ENCODE measurements at regions not wholly inside any gene's neighbourhood (a gene's known extent, or its start where the extent isn't known, plus 50 kb on each side); places are given as distances from the start of the nearest gene placed in this dataset.

GRCh38 chr3:168620854-168621253 is 525.1 kb upstream of the GOLIM4 start:
- DNase-seq, result peak; percentile 31 to 70 (median 49)
- 34% methylated on average over 5 of the region's 5 CpGs for WGBS (ENCODE audit: insufficient coverage, low coverage, low lambda C conversion rate, missing lambda C conversion rate)
- peak; percentile 98 to 100 (median 100) for ATAC-seq
- H3K27me3 ChIP-seq, result no peaks in the 10 kb centered on the region
- H3K27ac ChIP-seq, result no peak overlapping the region
- no peak overlapping the region for H3K4me3 ChIP-seq
- H3K9me3 ChIP-seq, result no peaks in the 10 kb centered on the region
- H3K36me3 ChIP-seq, result no peaks in the 10 kb centered on the region
- no peaks in the 10 kb centered on the region for H3K4me1 ChIP-seq
- intact Hi-C loops (cut with DNase I), result no loop called here
- TF ChIP-seq POLR2A (IDR thresholded peaks at IDR 0.05) (no peak), CTCF (IDR thresholded peaks at IDR 0.05) (peak; percentile 54 to 80 (median 71))

- DNase-seq, result no peak
- TF ChIP-seq POLR2A (IDR thresholded peaks at IDR 0.05) (no peak), CTCF (IDR thresholded peaks at IDR 0.05) (no peak)
- no peak for ATAC-seq
- H3K27ac ChIP-seq, result no peak overlapping the region
- intact Hi-C loops (cut with DNase I), result no loop called here
- no peaks in the 10 kb centered on the region for H3K27me3 ChIP-seq
- H3K4me1 ChIP-seq, result no peaks in the 10 kb centered on the region
- H3K36me3 ChIP-seq, result no peaks in the 10 kb centered on the region
- no peak overlapping the region for H3K4me3 ChIP-seq
- 71% methylated on average over 3 of the region's 3 CpGs for WGBS (ENCODE audit: insufficient coverage, low coverage, low lambda C conversion rate, missing lambda C conversion rate)
- no peaks in the 10 kb centered on the region for H3K9me3 ChIP-seq
Observed at GRCh38 chr3:168618827-168619470, 523.2 kb upstream of the GOLIM4 start.

GRCh38 chr3:168617658-168618057 is 521.9 kb upstream of the GOLIM4 start:
- H3K27ac ChIP-seq, result no peak overlapping the region
- H3K4me3 ChIP-seq, result no peak overlapping the region
- TF ChIP-seq CTCF (IDR thresholded peaks at IDR 0.05) (no peak), POLR2A (IDR thresholded peaks at IDR 0.05) (no peak)
- no peaks in the 10 kb centered on the region for H3K36me3 ChIP-seq
- no peaks in the 10 kb centered on the region for H3K4me1 ChIP-seq
- DNase-seq (no peak), ATAC-seq (no peak)
- no peaks in the 10 kb centered on the region for H3K27me3 ChIP-seq
- no peaks in the 10 kb centered on the region for H3K9me3 ChIP-seq
- intact Hi-C loops (cut with DNase I), result no loop called here

GRCh38 chr3:168616915-168617314 is 521.2 kb upstream of the GOLIM4 start:
- H3K27me3 ChIP-seq, result no peaks in the 10 kb centered on the region
- H3K9me3 ChIP-seq, result no peaks in the 10 kb centered on the region
- DNase-seq (no peak), ATAC-seq (no peak)
- no peak for TF ChIP-seq CTCF (IDR thresholded peaks at IDR 0.05)
- TF ChIP-seq POLR2A (IDR thresholded peaks at IDR 0.05), result no peak
- no peaks in the 10 kb centered on the region for H3K36me3 ChIP-seq
- H3K4me3 ChIP-seq, result no peak overlapping the region
- intact Hi-C loops (cut with DNase I), result no loop called here
- no peak overlapping the region for H3K27ac ChIP-seq
- H3K4me1 ChIP-seq, result no peaks in the 10 kb centered on the region
- 53% methylated on average over 3 of the region's 3 CpGs for WGBS (ENCODE audit: insufficient coverage, low coverage, low lambda C conversion rate, missing lambda C conversion rate)

All from right lobe of liver (tissue), 6 donors.